H9 (cell line): ENCODE measurements at regions not wholly inside any gene's neighbourhood (a gene's known extent, or its start where the extent isn't known, plus 50 kb on each side); places are given as distances from the start of the nearest gene placed in this dataset.

Experiments
- DNase-seq: peaks from one replicate; pipeline ENCODE4 v3.0.0-alpha.2; 2017
- H2AFZ ChIP-seq: one replicate; pipeline ENCODE4 v1.6.1; 2013; ENCODE audit warnings: mild to moderate bottlenecking, low read length, control low read depth, moderate library complexity
- H2AK5ac ChIP-seq: 2 replicates; pipeline ENCODE4 v1.6.1; 2013; ENCODE audit warnings: low read length, control low read depth, mixed read lengths; ENCODE audit not compliant: insufficient read length
- H2BK120ac ChIP-seq: one replicate; pipeline ENCODE4 v1.6.1; 2013; ENCODE audit warnings: low read depth, mild to moderate bottlenecking, low read length, control low read depth, inconsistent platforms; ENCODE audit not compliant: poor library complexity, severe bottlenecking
- H2BK12ac ChIP-seq: 2 replicates; pipeline ENCODE4 v1.6.1; 2013; ENCODE audit warnings: low read length, control low read depth, mixed read lengths, low read depth; ENCODE audit not compliant: insufficient read length
- H2BK15ac ChIP-seq: 2 replicates; pipeline ENCODE4 v1.6.1; 2013; ENCODE audit warnings: low read depth, low read length, control low read depth
- H2BK20ac ChIP-seq: one replicate; pipeline ENCODE4 v1.6.1; 2013; ENCODE audit warnings: low read depth, mild to moderate bottlenecking, low read length, control low read depth, inconsistent platforms; ENCODE audit not compliant: poor library complexity, severe bottlenecking
- H2BK5ac ChIP-seq: 2 replicates; pipeline ENCODE4 v1.6.1; 2013; ENCODE audit warnings: low read length, control low read depth, mixed read lengths; ENCODE audit not compliant: insufficient read length
- H3K14ac ChIP-seq: 2 replicates; pipeline ENCODE4 v1.6.1; 2013; ENCODE audit warnings: low read length, control low read depth; ENCODE audit not compliant: insufficient read depth
- H3K18ac ChIP-seq: 2 replicates; pipeline ENCODE4 v1.6.1; 2013; ENCODE audit warnings: low read depth, mild to moderate bottlenecking, mixed read lengths, low read length, control low read depth; ENCODE audit not compliant: insufficient read length
- H3K23ac ChIP-seq: 2 replicates; pipeline ENCODE4 v1.6.1; 2013; ENCODE audit warnings: low read length, control low read depth, mixed read lengths, low read depth; ENCODE audit not compliant: insufficient read length
- H3K23me2 ChIP-seq: 2 replicates; pipeline ENCODE4 v1.6.1; 2013; ENCODE audit warnings: low read depth, mild to moderate bottlenecking, mixed read lengths, low read length, control low read depth; ENCODE audit not compliant: insufficient read length, poor library complexity, severe bottlenecking
- H3K27ac ChIP-seq: 2 replicates; pipeline ENCODE4 v1.5.1; 2013; ENCODE audit warnings: low read length, control low read depth, mixed read lengths, low read depth; ENCODE audit not compliant: insufficient read length
- H3K27me3 ChIP-seq: 2 replicates; pipeline ENCODE4 v1.6.1; 2013; ENCODE audit warnings: low read length, control low read depth, inconsistent platforms; ENCODE audit not compliant: insufficient read depth
- H3K4ac ChIP-seq: 2 replicates; pipeline ENCODE4 v1.6.1; 2013; ENCODE audit warnings: low read depth, mild to moderate bottlenecking, control low read depth, inconsistent platforms, low read length, moderate library complexity
- H3K4me1 ChIP-seq: 2 replicates; pipeline ENCODE4 v1.6.1; 2013; ENCODE audit warnings: low read length, control low read depth, inconsistent platforms; ENCODE audit not compliant: insufficient read depth
- H3K4me2 ChIP-seq: 2 replicates; pipeline ENCODE4 v1.6.1; 2013; ENCODE audit warnings: low read length, control low read depth, mixed read lengths; ENCODE audit not compliant: insufficient read length, insufficient read depth
- H3K56ac ChIP-seq: 2 replicates; pipeline ENCODE4 v1.6.1; 2013; ENCODE audit warnings: low read depth, mild to moderate bottlenecking, mixed read lengths, low read length, control low read depth; ENCODE audit not compliant: insufficient read length
- H3K79me1 ChIP-seq: 2 replicates; pipeline ENCODE4 v1.6.1; 2013; ENCODE audit warnings: low read depth, mild to moderate bottlenecking, moderate library complexity, low read length, control low read depth, inconsistent platforms; ENCODE audit not compliant: insufficient read depth, poor library complexity, severe bottlenecking
- H3K79me2 ChIP-seq: 2 replicates; pipeline ENCODE4 v1.6.1; 2013; ENCODE audit warnings: low read length, control low read depth, inconsistent platforms; ENCODE audit not compliant: insufficient read depth
- H3K9ac ChIP-seq: 2 replicates; pipeline ENCODE4 v1.6.1; 2013; ENCODE audit warnings: low read length, control low read depth, mixed read lengths; ENCODE audit not compliant: insufficient read length; ENCODE audit errors: extremely low read depth
- H3K9me3 ChIP-seq: one replicate; pipeline ENCODE4 v1.6.1; 2013; ENCODE audit warnings: low read depth, low read length, inconsistent platforms; ENCODE audit not compliant: control insufficient read depth
- H3T11ph ChIP-seq: one replicate; pipeline ENCODE4 v1.6.1; 2013; ENCODE audit warnings: mild to moderate bottlenecking, low read length, control low read depth, inconsistent platforms
- H4K20me1 ChIP-seq: one replicate; pipeline ENCODE4 v1.6.1; 2013; ENCODE audit not compliant: control insufficient read depth, insufficient read length, insufficient read depth
- H4K5ac ChIP-seq: 2 replicates; pipeline ENCODE4 v1.6.1; 2013; ENCODE audit warnings: low read depth, mild to moderate bottlenecking, mixed read lengths, low read length, control low read depth; ENCODE audit not compliant: insufficient read length
- H4K8ac ChIP-seq: replicated peaks from 2 replicates; pipeline ENCODE4 v1.6.1; 2013; ENCODE audit warnings: low read length, control low read depth, mixed read lengths, low read depth; ENCODE audit not compliant: insufficient read length
- H4K91ac ChIP-seq: 2 replicates; pipeline ENCODE4 v1.6.1; 2013; ENCODE audit warnings: low read depth, mild to moderate bottlenecking, moderate library complexity, mixed read lengths, low read length, control low read depth; ENCODE audit not compliant: insufficient read length
- H3K27ac Mint-ChIP-seq, 3 experiments: 2 replicates in 2 of 3; 3 replicates in 1 of 3; pipeline ENCODE4 v1.8.0; 2020 to 2021; ENCODE audit warnings: mixed read lengths in 3 of 3, mild to moderate bottlenecking in 1 of 3, moderate library complexity in 1 of 3
- H3K27me3 Mint-ChIP-seq: 2 replicates; pipeline ENCODE4 v1.8.0; 2021; ENCODE audit warnings: low read depth, mild to moderate bottlenecking, moderate library complexity, mixed read lengths
- H3K36me3 Mint-ChIP-seq, 3 experiments: 2 replicates in 2 of 3; 3 replicates in 1 of 3; pipeline ENCODE4 v1.8.0; 2020 to 2021; ENCODE audit warnings: low read depth in 3 of 3, mixed read lengths in 3 of 3; ENCODE audit not compliant: insufficient read depth in 1 of 3
- H3K4me1 Mint-ChIP-seq, 2 experiments: 2 replicates each; pipeline ENCODE4 v1.8.0; 2020; ENCODE audit warnings: mixed read lengths in 2 of 2
- H3K4me3 Mint-ChIP-seq, 2 experiments: 2 replicates in 1 of 2; 3 replicates in 1 of 2; pipeline ENCODE4 v1.8.0; 2020 to 2021; ENCODE audit warnings: mild to moderate bottlenecking in 2 of 2, mixed read lengths in 2 of 2, moderate library complexity in 1 of 2
- H3K9me3 Mint-ChIP-seq, 2 experiments: 2 replicates in 1 of 2; 3 replicates in 1 of 2; pipeline ENCODE4 v1.8.0; 2020; ENCODE audit warnings: mild to moderate bottlenecking in 2 of 2, mixed read lengths in 2 of 2, moderate library complexity in 1 of 2
- CTCF ChIP-seq: fragments of 200-600 bp; sonication (generic); conservative IDR thresholded peaks from 3 replicates; pipeline ENCODE4 v1.8.0; 2021; ENCODE audit warnings: antibody characterized with exemption, mild to moderate bottlenecking
- WGBS: extraction: QIAGEN DNeasy Blood & Tissue Kit; methylation state at CpG from one replicate; pipeline ENCODE4 v1.1.7; 2013; ENCODE audit warnings: missing lambda C conversion rate, low lambda C conversion rate, mixed read lengths; ENCODE audit not compliant: insufficient read length; ENCODE audit errors: extremely low coverage; 5-methylcytosine and 5-hydroxymethylcytosine counted together

- Histone ChIP-seq H3K27ac (no peak overlapping the region), H3K9me3 (no peaks in the 10 kb centered on the region), H3K4ac (no peak overlapping the region), H3K4me2 (no peak overlapping the region), H3K4me1 (peaks cover 7% of the 10 kb centered on the region; the same call in 1 of the 2 replicates), H4K91ac (no peak overlapping the region), H2BK120ac (no peak overlapping the region), H2BK12ac (no peak overlapping the region), H4K5ac (no peak overlapping the region), H3K23me2 (no peaks in the 10 kb centered on the region), H2BK5ac (no peak overlapping the region), H3K56ac (no peak overlapping the region), H2BK15ac (no peak overlapping the region), H3K18ac (no peak overlapping the region), H2AK5ac (no peak overlapping the region), H4K8ac (no peak overlapping the region), H3K9ac (no peak overlapping the region), H3K79me2 (no peaks in the 10 kb centered on the region), H3T11ph (no peak overlapping the region), H2AFZ (no peak overlapping the region), H3K79me1 (no peaks in the 10 kb centered on the region), H4K20me1 (no peaks in the 10 kb centered on the region), H3K23ac (no peak overlapping the region), H3K14ac (no peak overlapping the region), H3K27me3 (no peaks in the 10 kb centered on the region), H2BK20ac (no peak overlapping the region)
- DNase-seq, result no peak
- H3K27ac Mint-ChIP-seq, result peak overlapping the region in 1 of 3 experiments; percentile 54; a peak in 1 of 7 replicates
- no CpG with 5 or more reads among the region's 2 CpGs for WGBS
- H3K9me3 Mint-ChIP-seq, result no peaks in the 10 kb centered on the region
- H3K27me3 Mint-ChIP-seq, result no peaks in the 10 kb centered on the region
- H3K4me3 Mint-ChIP-seq, result no peak overlapping the region
- peaks cover 40 to 46% of the 10 kb centered on the region in 2 experiments for H3K4me1 Mint-ChIP-seq
- no peaks in the 10 kb centered on the region for H3K36me3 Mint-ChIP-seq
- TF ChIP-seq CTCF, result no peak
Measured at GRCh38 chr6:11429577-11429976, 108.0 kb upstream of the TMEM170B start.
